ENCODE measurements at regions not wholly inside any gene's neighbourhood (a gene's known extent, or its start where the extent isn't known, plus 50 kb on each side); places are given as distances from the start of the nearest gene placed in this dataset.

DNA sequence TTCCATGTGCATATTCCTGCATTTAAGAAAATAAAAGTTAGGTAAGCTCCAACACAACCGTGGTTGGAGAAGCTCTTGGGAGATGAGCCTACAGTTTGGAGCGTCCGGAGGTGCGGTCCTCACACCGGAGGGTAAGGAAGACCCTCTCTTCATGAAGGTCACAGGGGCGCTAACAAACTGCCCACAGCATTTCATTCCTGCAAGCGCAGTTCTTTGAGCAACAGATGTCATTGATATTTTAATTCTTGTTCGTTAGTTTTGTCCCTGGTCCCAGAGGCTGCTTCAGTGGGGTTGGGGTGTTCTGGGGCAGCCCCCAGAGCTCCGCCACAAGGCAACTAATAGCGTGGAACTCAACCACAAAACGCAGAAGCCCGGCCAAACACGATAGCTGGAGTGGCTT lies 376.2 kb downstream of the IRX2 start:
- Histone ChIP-seq H3K4me1 (ENCODE audit: low read depth) (no peaks in the 10 kb centered on the region), H3K36me3 (ENCODE audit: low read depth) (no peaks in the 10 kb centered on the region), H3K9me3 (peaks cover 11% of the 10 kb centered on the region), H3K4me3 (no peak overlapping the region)
- ATAC-seq (no peak), DNase-seq (no peak)
- TF ChIP-seq, protein P1, sequence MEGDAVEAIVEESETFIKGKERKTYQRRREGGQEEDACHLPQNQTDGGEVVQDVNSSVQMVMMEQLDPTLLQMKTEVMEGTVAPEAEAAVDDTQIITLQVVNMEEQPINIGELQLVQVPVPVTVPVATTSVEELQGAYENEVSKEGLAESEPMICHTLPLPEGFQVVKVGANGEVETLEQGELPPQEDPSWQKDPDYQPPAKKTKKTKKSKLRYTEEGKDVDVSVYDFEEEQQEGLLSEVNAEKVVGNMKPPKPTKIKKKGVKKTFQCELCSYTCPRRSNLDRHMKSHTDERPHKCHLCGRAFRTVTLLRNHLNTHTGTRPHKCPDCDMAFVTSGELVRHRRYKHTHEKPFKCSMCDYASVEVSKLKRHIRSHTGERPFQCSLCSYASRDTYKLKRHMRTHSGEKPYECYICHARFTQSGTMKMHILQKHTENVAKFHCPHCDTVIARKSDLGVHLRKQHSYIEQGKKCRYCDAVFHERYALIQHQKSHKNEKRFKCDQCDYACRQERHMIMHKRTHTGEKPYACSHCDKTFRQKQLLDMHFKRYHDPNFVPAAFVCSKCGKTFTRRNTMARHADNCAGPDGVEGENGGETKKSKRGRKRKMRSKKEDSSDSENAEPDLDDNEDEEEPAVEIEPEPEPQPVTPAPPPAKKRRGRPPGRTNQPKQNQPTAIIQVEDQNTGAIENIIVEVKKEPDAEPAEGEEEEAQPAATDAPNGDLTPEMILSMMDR (IDR thresholded peaks at IDR 0.05) = no peak
- intact Hi-C loops (cut with DNase I, micrococcal nuclease) = no loop called here

DNA sequence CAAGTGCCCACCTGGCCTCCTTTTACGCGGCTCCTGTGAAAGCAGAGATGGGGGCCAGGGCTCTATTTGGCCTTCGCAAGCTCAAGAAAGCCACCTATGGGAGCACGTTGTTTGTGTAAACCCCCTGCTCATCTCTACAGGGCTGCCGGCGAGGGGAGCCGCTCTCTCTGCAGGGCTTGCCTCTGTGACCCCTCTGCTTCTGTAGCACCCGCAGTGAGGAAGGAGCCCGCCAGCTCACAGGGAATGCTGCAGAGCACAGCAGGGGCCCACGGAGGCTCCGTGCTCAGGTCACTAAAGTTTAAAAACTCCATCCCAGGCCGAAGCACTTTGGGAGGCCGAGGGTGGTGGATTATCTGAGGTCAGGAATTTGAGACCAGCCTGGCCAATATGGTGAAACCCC lies 376.8 kb downstream of the IRX2 start:
- ATAC-seq (no peak), DNase-seq (no peak)
- Histone ChIP-seq H3K4me3 (no peak overlapping the region), H3K4me1 (ENCODE audit: low read depth) (no peaks in the 10 kb centered on the region), H3K9me3 (peaks cover 13% of the 10 kb centered on the region), H3K36me3 (ENCODE audit: low read depth) (no peaks in the 10 kb centered on the region)
- TF ChIP-seq, protein P1 (IDR thresholded peaks at IDR 0.05) = no peak
- intact Hi-C loops (cut with DNase I, micrococcal nuclease) = no loop called here

DNA sequence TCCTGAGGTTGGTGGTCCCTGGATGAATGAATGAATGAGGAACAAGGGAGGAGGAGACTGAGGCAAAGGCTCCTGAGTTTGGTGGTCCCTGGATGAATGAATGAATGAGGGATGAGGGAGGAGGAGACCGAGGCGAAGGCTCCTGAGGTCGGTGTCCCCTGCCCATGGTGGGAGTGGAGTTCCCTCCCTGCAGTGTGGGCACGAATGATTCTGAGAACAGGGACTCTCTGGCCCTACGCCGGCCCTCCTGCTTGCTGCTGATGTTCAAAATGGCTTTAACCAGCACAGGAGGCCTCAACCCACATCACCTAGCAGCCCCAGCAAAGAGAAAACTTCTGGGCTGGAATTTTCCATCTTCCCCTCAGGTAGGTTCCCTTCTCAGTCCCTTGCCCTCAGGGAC lies 377.8 kb downstream of the IRX2 start:
- H3K4me3 ChIP-seq = no peak overlapping the region
- H3K9me3 ChIP-seq = peaks cover 23% of the 10 kb centered on the region
- ATAC-seq = no peak
- no peaks in the 10 kb centered on the region for H3K36me3 ChIP-seq (ENCODE audit: low read depth)
- no peak for DNase-seq
- intact Hi-C loops (cut with DNase I, micrococcal nuclease) = no loop called here
- TF ChIP-seq, protein P1 (IDR thresholded peaks at IDR 0.05) = no peak
- H3K4me1 ChIP-seq (ENCODE audit: low read depth) = no peaks in the 10 kb centered on the region

DNA sequence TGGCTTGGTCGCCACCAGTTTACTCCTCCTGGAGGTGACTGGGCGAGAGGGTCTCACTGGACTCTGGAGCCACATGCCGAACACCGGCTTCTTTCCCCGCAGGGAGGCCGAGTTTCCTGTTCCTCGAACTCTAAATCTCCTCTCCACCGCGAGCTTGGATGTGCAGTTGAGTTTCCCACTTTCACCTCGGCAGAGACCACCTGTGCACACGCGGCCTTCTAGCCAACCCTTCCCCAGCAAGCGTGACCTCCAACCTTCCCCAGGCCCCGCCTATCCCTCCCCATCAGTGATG lies 380.1 kb downstream of the IRX2 start:
- ATAC-seq (no peak), DNase-seq (no peak)
- H3K36me3 ChIP-seq (ENCODE audit: low read depth) = no peaks in the 10 kb centered on the region
- intact Hi-C loops (cut with DNase I, micrococcal nuclease) = no loop called here
- peaks cover 31% of the 10 kb centered on the region for H3K9me3 ChIP-seq
- TF ChIP-seq, protein P1 (IDR thresholded peaks at IDR 0.05) = no peak
- H3K4me3 ChIP-seq = no peak overlapping the region
- no peaks in the 10 kb centered on the region for H3K4me1 ChIP-seq (ENCODE audit: low read depth)

DNA sequence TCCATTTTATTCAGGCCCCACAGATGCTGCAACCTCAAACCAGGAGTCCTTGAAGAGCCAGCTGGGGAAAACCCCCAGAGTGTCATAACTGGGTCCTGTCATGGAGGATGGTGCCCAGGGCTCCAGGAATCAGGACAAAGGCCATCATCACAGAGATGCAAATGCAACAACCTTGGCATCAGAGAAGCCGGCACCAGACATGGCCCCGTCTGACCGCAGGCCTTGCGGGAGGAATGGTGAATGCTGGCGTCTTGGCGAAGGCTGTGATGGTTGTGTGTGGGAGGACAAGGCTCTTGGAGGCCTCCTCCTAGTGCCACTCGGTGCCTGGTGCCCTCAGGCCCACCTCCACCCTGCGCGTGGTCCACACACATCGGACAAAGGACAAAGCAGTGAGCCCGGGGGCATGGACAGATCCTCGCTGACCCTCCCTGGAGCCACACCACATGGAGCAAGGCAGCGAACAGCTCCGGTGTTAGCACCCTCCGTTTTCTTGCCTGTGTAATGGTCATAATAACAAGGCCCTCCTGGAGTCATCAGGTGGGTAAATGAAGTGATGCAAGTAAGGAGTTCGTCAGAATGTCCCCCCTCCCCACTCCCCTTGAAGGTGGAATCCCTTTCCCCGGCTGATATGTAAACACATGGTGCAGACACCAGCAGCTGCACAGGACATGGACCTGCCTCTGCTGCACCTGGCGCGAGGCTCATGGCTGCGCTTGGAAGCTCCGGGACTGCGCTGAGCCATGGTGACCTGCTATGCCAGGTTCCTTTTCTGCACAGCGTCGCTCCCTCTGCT lies 380.7 kb downstream of the IRX2 start:
- Histone ChIP-seq H3K36me3 (ENCODE audit: low read depth) (no peaks in the 10 kb centered on the region), H3K4me1 (ENCODE audit: low read depth) (no peaks in the 10 kb centered on the region), H3K9me3 (peaks cover 31% of the 10 kb centered on the region), H3K4me3 (no peak overlapping the region)
- DNase-seq (no peak), ATAC-seq (no peak)
- intact Hi-C loops (cut with DNase I, micrococcal nuclease) = no loop called here
- TF ChIP-seq, protein P1 (IDR thresholded peaks at IDR 0.05) = no peak

DNA sequence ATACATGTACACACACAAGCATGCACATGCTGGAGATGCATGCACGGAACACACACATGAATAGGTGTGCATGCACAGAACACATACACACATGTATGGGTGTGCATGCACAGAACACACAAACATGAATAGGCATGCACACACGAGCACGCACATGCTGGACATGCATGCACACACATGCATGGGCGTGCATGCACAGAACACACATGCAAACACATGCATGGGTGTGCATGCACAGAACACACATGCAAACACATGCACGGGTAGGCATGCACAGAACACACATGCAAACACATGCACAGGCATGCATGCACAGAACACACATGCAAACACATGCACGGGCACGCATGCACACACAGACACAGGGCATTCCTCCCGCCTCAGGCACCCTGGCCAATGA lies 382.3 kb downstream of the IRX2 start:
- intact Hi-C loops (cut with DNase I, micrococcal nuclease) = no loop called here
- DNase-seq (no peak), ATAC-seq (no peak)
- Histone ChIP-seq H3K9me3 (peaks cover 34% of the 10 kb centered on the region), H3K4me3 (no peak overlapping the region), H3K4me1 (ENCODE audit: low read depth) (no peaks in the 10 kb centered on the region), H3K36me3 (ENCODE audit: low read depth) (no peaks in the 10 kb centered on the region)
- TF ChIP-seq, protein P1 (IDR thresholded peaks at IDR 0.05) = no peak

Data from mucosa of descending colon (tissue), 3 donors.